ENCODE measurements at regions not wholly inside any gene's neighbourhood (a gene's known extent, or its start where the extent isn't known, plus 50 kb on each side); places are given as distances from the start of the nearest gene placed in this dataset.

GRCh38 chr10:44439958-44440244, 55.0 kb upstream of the CXCL12 start:
- ATAC-seq (no peak), DNase-seq (no peak)
- 65 to 67% methylated on average over 5 of the region's 5 CpGs for WGBS, 2 donors
- Histone ChIP-seq H3K4me3 (no peak overlapping the region), H3K27me3 (peaks cover 0 to 3% (median 0%) of the 10 kb centered on the region in 7 donors), H3K36me3 (no peaks in the 10 kb centered on the region), H3K27ac (no peak overlapping the region), H3K9me3 (peaks cover 0 to 24% (median 8%) of the 10 kb centered on the region in 11 donors), H3K4me1 (no peaks in the 10 kb centered on the region)
- intact Hi-C loops (cut with DNase I): no loop called here
- no peak for TF ChIP-seq CTCF (IDR thresholded peaks at IDR 0.05)

DNA sequence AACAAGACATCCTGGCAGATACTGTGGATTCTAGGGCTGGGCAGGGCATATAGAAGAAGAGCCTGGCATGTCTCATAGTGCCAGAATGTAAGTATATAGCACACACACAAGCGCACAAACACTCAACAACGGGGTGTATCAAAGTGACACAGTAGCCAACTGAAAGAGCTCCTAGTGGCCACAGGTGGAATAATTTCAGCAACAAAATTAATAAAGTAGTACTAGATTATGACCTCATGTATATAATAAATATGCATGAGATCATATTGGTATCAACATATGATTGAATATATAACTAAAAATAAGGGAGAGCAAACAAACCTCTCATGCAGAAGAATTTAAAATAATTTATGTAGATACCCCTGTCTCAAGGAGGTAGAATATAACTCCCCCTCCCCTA, 72.4 kb upstream of the CXCL12 start:
- peaks cover 0 to 8% (median 0%) of the 10 kb centered on the region in 7 donors for H3K27me3 ChIP-seq
- ATAC-seq (no peak), DNase-seq (no peak)
- intact Hi-C loops (cut with DNase I): no loop called here
- no peak overlapping the region for H3K4me3 ChIP-seq
- H3K36me3 ChIP-seq: no peaks in the 10 kb centered on the region
- peak in 2 of 9 donors; percentile 11 to 20 for TF ChIP-seq CTCF (IDR thresholded peaks at IDR 0.05)
- WGBS, 2 donors: 91 to 92% methylated on average over 2 of the region's 2 CpGs
- peaks cover 0 to 6% (median 0%) of the 10 kb centered on the region in 11 donors for H3K9me3 ChIP-seq
- no peak overlapping the region for H3K27ac ChIP-seq
- H3K4me1 ChIP-seq: peaks cover 0 to 17% (median 5%) of the 10 kb centered on the region in 9 donors

GRCh38 chr10:44458671-44459413, 73.9 kb upstream of the CXCL12 start:
- intact Hi-C loops (cut with DNase I): no loop called here
- 81 to 82% methylated on average over 7 of the region's 7 CpGs for WGBS, 2 donors
- no peak overlapping the region for H3K27ac ChIP-seq
- H3K36me3 ChIP-seq: no peaks in the 10 kb centered on the region
- no peak overlapping the region for H3K4me3 ChIP-seq
- ATAC-seq (peak in 1 of 8 donors; percentile 48), DNase-seq (no peak)
- peaks cover 0 to 4% (median 0%) of the 10 kb centered on the region in 11 donors for H3K9me3 ChIP-seq
- peaks cover 0 to 8% (median 0%) of the 10 kb centered on the region in 7 donors for H3K27me3 ChIP-seq
- TF ChIP-seq CTCF (IDR thresholded peaks at IDR 0.05): no peak
- H3K4me1 ChIP-seq: peaks cover 0 to 28% (median 13%) of the 10 kb centered on the region in 9 donors

- Histone ChIP-seq H3K4me1 (peaks cover 0 to 28% (median 13%) of the 10 kb centered on the region in 9 donors), H3K27ac (no peak overlapping the region), H3K9me3 (peaks cover 0 to 4% (median 0%) of the 10 kb centered on the region in 11 donors), H3K36me3 (no peaks in the 10 kb centered on the region), H3K27me3 (peaks cover 0 to 8% (median 0%) of the 10 kb centered on the region in 7 donors), H3K4me3 (no peak overlapping the region)
- no peak for TF ChIP-seq CTCF (IDR thresholded peaks at IDR 0.05)
- intact Hi-C loops (cut with DNase I): loop anchor here in 1 of 10 donors (10.0 kb wide), 1 partner anchor 55 kb away; no protein-coding TSS in a partner anchor
- DNase-seq (no peak), ATAC-seq (peak in 1 of 8 donors; percentile 36)
- 49 to 63% methylated on average over 2 of the region's 2 CpGs for WGBS, 2 donors
These were observed 74.8 kb upstream of the CXCL12 start for GRCh38 chr10:44459671-44460070.

All from heart right ventricle (tissue), 16 donors.